ENCODE measurements at regions not wholly inside any gene's neighbourhood (a gene's known extent, or its start where the extent isn't known, plus 50 kb on each side); places are given as distances from the start of the nearest gene placed in this dataset.

DNA sequence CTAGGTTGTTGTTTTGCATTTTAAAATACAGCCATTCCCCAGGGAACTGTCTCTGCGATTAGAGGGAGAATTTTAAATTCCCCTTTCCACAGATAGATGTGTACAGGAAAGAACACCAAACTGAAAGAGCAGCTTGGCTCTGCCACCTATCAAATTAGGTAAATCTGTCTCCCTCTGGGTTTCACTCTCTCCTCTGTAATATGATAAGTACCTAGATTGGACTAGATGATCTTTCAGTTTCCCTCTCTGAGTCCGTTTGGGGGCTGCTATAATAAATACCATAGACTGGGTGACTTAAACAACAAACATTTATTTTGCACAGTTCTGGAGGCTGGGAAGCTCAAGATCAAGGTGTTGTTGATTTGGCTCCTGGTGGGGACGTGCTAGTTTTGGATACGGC is 186.0 kb downstream of the KIF20B start:
- no peak for DNase-seq (ENCODE audit: low read depth)

DNA sequence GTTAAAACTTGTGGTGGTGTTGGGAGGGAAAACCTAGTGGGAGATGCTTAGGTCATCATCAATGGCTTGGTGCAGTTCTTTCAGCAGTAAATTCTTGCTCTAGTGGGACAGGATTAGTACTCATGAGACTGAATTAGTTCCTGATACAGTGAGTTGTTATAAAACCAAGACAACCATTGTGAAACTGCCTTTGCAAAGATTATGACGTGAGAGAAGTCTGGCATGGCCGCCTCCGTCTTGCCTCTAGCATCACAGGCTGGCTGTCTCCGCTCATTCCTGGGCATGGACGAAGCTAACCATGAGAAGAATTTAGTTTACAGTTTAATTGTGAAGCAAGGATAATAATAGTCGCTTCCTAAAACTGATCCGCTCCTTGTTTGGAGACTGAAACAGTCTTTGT is 186.4 kb downstream of the KIF20B start:
- no peak for DNase-seq (ENCODE audit: low read depth)

DNA sequence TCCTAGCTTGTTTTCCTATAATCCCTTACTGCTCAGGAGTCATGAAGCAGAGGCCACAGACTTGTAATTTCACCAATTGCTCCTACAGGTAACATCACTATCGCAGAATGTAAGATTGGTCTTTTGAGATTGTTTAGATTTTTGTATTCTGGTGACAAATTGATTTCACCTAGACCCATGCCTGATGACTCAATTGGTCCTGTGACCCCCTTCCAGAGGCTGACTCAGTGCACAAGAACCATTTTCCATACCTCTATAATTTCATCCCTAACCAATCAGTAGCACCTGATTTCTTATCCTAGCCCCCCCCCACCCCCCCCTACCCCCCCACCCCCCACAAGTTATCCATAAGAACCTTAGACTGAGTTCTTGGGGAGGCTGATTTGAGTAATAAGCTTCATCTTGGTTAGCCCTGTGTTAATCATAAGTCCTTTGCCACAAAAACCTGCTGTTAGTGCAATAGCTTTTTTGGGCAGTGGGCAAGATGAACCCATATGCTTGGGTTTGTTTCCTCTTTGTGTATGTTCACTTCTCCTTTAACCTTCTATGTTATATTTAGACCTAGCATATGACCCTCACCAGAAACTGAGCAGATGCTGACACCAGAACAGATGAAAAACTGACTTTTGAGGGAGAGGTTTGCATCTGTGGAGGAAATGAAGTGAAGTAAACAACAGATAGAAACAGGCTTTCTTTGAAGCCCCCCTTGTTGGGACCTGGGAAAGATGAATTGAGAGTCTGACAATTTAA is 187.1 kb downstream of the KIF20B start:
- DNase-seq (ENCODE audit: low read depth): no peak

DNA sequence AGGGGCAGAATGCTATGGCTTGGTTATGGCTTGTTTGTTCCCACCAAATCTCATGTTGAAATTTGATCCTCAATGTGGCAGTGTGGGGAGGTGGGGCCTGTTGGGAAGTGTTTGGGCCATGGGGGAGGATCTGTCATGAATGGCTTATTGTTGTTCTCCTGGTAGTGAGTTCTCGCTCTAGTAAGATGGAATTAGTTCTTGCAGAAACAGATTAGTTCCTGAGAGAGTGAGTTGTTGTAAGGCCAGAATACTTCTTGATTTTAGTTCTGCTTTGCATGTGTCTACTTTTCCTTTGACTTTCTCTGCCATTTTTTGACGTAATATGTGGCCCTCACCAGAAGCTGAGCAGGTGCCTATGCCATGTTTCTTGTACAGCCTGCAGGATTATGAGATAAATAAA is 188.2 kb downstream of the KIF20B start:
- DNase-seq (ENCODE audit: low read depth): no peak

DNA sequence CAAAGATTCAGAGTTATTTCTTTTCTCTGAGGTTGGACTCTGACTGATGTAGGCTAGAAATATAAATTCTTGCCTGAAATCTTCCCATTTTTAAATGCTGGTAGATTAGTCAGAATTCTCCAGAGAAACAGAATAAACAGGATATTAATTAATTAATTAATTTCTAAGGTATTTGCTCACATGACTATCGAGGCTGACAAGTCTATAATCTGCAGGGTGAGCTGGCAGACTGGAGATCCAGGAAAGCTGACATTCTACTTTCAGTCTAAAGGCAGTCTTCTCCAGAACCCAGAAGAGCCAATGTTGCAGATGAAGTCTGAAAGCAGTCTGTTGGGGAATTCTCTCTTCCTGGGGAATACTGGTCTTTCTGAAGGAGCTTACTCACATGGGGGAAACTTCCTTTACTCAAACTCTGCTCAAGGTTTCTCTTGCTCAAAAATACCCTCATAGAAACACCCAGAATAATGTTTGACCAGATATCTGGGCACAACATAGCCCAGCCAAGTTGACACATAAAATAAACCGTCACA is 189.7 kb downstream of the KIF20B start:
- no peak for DNase-seq (ENCODE audit: low read depth)

DNA sequence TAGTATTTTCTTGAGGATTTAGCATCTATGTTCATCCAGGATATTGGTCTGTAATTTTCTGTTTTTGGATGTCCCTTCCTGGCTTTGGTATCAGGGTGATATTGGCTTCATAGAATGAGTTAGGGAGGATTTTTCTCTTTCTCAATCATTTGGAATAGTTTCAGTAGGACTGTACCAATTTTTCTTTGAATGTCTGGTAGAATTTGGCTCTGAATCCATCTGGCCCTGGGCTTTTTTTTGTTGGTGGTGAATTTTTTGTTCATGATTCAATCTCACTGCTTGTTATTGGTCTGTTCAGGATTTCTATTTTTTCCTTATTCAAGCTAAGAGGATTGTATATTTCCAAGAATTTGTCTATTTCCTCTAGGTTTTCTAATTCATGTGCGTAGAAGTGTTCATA is 192.7 kb downstream of the KIF20B start:
- no peak for DNase-seq (ENCODE audit: low read depth)

DNA sequence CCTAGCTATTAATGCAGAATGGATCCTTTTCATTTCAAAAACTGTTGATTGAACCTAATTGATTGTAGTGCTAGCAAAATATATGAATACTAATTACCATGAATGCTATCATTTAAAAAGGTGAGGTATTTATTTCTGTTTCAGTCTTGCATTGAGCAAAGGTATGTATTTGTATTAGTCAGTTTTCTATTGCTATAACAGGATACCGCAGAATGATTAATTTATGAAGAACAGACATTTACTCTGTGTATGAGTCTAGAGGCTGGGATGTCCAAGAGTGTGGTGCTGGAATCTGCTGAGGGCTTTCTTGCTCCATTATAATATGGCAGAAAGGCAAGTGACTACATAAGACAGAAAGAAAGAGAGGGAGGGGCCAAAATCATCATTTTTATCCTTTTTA is 199.2 kb downstream of the KIF20B start:
- DNase-seq (ENCODE audit: low read depth): no peak

DNA sequence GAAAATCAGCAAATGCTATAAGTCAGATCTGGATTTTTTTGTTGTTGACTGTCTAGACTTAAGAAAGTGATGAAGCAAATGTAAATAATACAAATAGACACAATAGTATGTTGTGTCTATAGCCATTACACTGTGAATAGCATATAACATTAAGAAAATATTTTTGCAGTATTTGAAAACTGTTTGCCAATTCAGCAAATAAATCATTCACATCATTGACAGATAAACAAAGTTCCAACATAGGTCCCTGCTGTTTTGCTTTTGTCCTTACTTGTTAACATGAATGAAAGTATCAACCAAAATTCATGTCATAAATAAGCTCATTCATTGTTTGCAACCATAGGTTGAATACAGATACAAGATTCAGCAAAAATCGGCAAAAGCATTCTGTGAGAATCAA is 200.5 kb downstream of the KIF20B start:
- no peak for DNase-seq (ENCODE audit: low read depth)

DNA sequence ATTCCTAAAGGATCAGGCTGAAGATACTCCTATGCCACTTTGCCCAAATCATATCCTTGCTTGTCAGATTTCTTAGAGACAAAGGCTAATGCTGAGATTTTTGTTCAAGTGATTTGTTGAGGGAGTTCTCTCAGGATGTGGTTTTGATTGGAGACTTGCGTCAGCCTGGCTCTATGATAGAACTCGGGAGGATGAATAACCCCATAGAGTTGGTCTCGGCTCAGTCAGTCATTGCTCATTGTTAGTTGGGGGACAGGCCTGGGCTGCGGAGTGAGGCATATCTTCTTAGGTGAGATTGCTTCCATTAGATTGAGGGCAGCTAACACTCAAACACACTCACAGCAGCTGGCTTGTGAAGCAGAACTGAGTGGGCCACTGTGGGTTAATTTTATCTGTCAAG is 203.4 kb downstream of the KIF20B start:
- no peak for DNase-seq (ENCODE audit: low read depth)

DNA sequence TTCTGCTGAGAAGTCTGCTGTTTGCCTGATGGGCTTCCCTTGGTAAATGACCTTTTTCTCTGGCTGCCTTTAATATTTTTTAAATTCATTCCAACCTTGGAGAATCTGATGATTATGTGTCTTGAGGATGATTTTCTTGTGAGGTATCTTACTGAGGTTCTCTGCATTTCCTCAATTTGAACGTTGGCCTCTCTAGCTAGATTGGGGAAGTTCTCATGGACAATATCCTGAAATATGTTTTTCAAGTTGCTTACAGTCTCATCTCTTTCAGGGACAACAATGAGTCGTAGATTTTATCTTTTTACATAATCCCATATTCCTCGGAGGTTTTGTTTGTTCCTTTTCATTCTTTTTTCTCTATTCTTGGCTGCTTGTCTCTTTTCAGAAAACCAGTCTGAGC is 208.4 kb downstream of the KIF20B start:
- no peak for DNase-seq (ENCODE audit: low read depth)

DNA sequence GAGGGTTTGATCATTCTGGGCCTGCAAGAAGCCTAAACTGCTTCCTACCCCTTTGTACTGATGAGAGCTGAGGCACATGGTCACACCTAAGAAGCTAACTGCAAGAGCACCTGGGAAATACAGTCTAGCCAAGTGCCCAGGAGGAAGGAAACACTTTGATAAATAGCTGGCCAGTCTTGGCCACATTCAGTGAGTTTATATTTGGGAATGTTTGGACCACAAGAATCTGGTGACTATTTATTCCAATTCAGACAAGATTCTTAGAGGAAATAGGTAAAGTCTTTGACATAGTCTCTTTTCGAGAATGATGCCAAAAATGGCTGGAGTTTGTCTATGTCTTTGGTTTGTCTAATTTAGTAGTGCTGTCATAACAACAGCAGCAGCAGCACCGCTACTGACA is 213.6 kb downstream of the KIF20B start:
- no peak for DNase-seq (ENCODE audit: low read depth)

DNA sequence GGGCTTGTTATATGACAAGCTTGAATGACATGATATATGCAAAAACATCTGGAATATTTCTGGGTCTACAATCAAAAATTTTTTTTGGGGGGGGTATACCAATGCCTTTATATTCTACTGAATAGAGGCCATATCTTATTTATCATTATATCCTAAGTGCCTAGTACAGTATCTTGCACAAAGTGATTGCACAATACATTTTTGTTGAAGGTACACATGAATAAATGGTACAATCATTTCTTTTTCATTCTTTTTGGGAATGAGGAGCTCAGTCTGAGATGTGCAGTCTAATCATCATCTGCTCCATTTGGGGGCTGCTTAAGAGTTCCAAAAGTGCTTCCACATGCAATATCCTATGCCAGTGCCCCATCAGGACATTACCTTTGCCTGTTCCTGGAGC is 214.6 kb downstream of the KIF20B start:
- DNase-seq (ENCODE audit: low read depth): no peak

DNA sequence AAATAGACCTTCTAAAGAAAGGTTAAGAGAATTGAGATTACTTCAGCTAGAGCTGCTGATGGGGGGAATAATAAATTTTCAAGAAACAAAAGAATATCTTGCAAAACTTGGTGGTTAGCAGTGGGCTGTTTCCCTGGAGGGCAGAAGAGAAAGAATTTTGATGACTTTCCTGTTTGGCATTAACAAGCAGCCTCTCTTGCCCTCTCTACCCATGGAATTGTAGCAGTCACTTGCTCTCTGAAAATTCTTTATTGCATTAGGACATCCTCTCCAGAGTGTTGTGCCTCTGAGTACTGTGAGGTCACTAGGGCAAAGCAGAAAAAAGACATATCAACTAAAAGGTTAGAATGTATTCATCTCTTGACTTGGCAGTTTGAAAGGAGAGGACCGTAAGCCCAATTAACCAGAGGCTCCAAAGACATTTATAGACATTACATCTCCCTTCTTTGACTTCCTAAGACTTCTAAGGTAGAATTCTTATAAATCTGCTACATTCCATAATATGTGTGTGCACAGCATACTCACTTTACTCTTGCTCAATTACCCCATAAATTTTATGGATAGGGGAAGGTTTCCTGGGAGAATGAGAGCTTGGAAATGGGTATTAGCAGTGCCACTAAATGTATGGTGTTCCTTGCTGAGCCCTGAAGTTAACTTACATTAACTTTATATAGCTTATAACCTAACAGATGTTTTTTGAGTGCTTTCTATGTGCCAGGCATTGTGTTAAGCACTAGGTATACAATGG is 215.3 kb downstream of the KIF20B start:
- peak; percentile 2 for DNase-seq (ENCODE audit: low read depth)

DNA sequence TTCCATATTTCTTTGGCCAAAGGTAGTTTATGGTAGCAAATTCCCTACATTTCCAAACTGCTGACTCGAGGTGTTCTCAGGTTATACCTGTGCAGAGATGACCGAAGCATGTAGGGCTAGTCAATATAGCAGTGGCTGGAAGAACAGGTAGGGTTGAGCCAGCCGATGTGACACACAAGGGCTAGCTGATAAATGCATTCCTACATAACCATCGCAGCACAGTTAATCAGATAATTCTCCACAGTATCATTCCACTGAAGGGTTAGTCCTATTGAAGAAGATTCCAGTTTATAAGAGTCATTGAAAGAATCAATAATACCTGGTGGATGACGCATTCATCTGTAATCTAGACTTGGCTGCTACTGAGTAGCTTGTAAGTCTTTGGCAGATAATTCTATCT is 220.0 kb downstream of the KIF20B start:
- DNase-seq (ENCODE audit: low read depth): peak; percentile 4

DNA sequence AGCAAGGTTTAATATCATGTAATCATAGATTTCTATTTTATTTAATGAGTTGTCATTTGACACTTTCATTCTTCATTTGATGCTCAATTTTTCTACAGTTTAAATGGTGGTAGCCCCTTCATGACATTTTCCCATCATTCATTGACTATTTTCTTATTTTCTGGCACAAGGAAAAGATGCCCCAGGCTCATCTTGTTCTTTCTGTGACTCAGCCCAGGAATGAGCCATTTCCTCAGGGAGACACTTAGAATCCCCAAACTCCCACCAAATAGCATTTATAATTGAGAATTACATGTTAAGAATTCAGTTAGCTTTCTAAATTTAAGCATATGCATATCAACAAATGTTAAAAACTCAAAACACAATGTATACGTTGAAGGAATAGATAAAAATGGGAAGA is 222.3 kb downstream of the KIF20B start:
- DNase-seq (ENCODE audit: low read depth): no peak

DNA sequence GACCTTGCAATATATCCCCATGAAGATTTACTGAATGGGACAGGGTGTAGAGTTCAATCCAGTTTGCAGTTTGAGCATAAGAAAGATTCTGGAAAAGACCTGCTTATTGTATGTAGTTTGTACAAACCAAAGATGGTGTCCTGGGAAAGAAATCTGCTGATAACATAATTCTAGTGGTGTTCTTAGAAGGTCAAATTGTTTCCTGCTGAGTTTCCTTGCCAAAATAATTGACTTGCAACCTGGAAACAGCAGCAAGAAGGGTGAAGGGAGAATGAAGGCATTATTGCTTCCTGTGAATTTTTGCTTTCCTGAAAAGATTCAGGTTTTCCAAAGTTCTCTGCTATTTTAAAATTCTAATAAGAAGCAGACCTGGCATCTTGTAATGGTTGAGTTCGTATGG is 222.9 kb downstream of the KIF20B start:
- DNase-seq (ENCODE audit: low read depth): no peak

DNA sequence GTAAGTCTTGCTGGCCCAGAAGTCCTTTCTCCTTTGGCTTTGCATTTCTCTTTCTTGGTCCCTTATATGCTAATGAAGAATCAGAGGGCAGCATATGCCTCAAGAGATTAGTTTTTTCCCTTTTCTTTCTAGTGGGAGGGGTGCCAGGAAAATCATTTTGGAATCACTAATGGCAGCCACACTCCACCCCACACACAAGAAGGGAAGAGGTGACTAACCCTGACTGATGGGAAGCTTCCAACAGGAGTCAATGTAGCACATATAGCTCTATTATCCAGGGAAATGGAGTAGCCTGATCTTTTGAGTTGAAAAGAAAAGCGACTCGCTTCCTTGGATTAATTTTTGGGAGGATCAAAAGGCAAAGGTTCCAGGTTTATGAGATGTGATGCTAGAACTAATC is 225.3 kb downstream of the KIF20B start:
- DNase-seq (ENCODE audit: low read depth): no peak

DNA sequence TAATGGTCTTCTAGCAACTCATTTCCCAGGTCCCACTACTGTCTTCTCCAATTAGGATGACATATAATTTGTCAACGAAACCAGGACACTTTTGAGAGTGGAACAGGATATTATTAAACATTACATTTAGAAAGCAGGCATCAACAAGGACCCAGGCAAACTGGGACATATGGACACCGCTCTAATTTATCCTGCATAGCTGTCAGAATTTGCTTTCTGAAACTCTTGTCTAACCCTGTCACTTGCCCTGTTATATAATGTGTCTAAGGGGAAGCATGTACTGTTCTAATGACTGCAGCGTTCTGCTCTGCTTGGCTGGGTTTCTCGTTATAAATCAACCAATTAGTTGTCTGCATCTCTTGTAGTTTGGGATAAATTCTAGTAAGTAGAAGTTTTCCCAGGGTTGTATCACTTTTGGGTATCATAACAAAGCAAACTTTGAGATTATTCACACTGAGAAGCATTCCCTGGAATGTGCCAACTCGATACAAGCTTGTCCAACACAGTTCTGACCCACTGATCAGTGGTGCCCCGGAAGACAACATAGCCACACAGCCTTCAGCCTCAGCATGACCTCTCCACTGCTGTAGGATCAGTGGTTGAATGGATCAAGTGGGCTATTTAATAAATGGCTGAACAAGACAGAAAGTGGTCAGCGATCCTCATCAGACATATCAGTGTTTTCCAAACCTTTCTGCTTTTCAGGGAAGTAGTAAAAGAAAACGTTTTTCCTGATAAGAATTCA is 228.1 kb downstream of the KIF20B start:
- no peak for DNase-seq (ENCODE audit: low read depth)

DNA sequence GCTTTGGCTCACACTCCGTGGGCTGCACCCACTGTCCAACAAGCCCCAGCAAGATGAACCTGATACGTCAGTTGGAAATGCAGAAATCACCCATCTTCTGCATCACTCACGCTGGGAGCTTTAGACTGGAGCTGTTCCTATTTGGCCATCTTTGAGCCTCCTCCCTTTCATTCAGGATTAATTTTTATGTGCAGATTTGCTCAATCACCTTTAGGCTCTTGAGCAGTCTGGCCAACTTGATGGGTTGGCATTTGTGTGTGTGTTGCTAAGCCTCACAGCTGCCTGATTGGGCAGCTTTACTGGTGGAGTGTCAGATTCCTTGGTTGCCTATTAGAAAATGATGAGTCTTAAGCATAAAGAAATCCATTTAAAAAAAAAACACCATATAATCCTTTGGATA is 236.1 kb downstream of the KIF20B start:
- DNase-seq (ENCODE audit: low read depth): no peak

DNA sequence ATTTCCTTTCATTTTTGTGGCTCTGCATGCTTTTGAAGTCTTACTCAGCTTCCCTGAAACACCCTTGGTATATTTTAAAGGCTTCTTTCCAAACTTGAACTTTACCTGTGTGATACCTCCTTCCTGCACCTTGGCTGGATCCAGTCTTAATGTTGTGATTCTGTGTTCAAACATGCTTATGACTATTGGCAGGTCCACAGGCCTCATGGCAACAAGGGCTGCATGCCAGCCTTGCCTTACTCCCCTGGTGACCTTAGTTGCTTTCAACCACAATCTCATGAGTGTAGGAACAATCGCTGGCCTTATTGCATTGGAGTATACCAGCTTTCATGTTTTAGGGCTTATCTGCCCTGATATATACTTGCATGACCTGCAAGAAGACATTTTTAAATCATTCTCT is 238.7 kb downstream of the KIF20B start:
- DNase-seq (ENCODE audit: low read depth): no peak

DNA sequence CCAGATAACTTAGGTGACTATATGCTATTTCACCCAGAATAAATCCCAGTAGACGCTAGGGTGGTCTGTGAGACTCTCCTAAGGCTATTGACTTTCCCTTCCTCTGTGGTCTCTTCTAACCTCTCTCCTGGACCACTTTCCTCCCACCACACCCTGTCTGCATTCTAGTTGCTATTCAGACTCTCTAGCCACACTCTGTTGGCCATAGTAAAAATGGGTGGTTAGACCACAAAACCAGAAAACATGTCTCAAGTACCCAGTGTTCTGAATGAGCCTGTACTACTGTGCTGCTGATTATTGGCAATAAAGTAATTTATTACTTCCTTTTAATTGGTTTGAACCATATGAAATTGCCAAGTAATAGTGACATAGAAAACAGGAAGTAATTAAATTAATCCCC is 240.8 kb downstream of the KIF20B start:
- DNase-seq (ENCODE audit: low read depth): no peak

DNA sequence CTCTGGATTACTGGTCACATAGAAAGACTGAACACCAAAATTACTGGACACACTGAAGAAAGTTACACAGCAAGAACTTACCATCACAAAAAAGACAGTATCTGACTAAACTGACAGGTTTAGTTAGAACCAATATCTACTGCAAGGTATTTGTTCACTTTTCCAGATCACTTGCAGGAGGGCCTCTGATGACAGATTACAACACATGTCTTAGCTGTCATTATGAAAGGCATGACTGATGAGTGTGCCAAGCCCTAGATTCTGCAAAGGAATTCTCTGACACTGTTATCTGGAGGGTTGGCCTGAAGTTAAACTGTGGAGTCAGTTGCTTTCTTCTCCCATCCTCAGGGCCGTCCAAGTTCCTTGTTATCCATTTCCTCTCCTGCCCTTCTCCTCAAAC is 242.7 kb downstream of the KIF20B start:
- no peak for DNase-seq (ENCODE audit: low read depth)

DNA sequence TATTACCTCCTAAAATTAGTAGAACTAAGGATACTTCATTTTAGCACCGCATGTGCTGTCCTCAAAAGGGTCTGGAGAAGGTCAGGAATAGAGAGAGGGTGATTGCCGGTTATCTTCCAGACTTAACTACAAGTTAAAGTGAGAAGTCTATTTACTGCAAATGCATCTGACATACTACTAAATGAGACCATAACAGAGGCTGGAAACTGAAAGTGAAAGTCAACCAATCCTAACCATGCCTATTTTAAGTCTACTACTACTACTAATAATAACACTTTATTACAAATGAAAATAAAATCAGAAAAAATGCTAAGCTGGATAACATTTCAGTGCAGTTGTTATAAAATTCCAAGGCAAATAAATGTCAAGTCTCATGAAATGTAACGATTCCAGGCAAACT is 244.7 kb downstream of the KIF20B start:
- no peak for DNase-seq (ENCODE audit: low read depth)

All from HS-27A (cell line).